ENCODE measurements at regions not wholly inside any gene's neighbourhood (a gene's known extent, or its start where the extent isn't known, plus 50 kb on each side); places are given as distances from the start of the nearest gene placed in this dataset.
"Not testable (repeated sequence)": the region's sequence is repeated elsewhere in the genome, so short reads cannot be mapped to it uniquely, and the experiment has no call there.

GRCh38 chr14:53841109-53842099 lies 115.2 kb downstream of the BMP4 start:
- Histone ChIP-seq H3K9ac (ENCODE audit: low read length) (no peak overlapping the region), H3K9me3 (ENCODE audit: low read length) (no peaks in the 10 kb centered on the region), H4K20me1 (ENCODE audit: insufficient read depth, low read length) (no peaks in the 10 kb centered on the region), H3K9me2 (ENCODE audit: low read depth, low read length) (no peaks in the 10 kb centered on the region), H3K4me2 (ENCODE audit: low read length) (no peak overlapping the region), H3K4me3 (ENCODE audit: low read depth, low read length, poor library complexity, severe bottlenecking) (no peak overlapping the region), H3F3A (ENCODE audit: insufficient read depth, low read length) (no peaks in the 10 kb centered on the region), H3K27me3 (ENCODE audit: insufficient read depth, low read length) (no peaks in the 10 kb centered on the region), H3K27ac (ENCODE audit: low read depth, low read length, poor library complexity, severe bottlenecking) (no peak overlapping the region), H2AFZ (ENCODE audit: low read length) (no peak overlapping the region), H3K79me2 (ENCODE audit: insufficient read depth, low read length) (no peaks in the 10 kb centered on the region), H3K36me3 (ENCODE audit: insufficient read depth, low read length) (no peaks in the 10 kb centered on the region), H3K4me1 (ENCODE audit: insufficient read depth, low read length, severe bottlenecking) (no peaks in the 10 kb centered on the region)
- no peak for TF ChIP-seq EZH2 (IDR thresholded peaks at IDR 0.05; ENCODE audit: borderline replicate concordance, low read length)
- TF ChIP-seq, protein P1, sequence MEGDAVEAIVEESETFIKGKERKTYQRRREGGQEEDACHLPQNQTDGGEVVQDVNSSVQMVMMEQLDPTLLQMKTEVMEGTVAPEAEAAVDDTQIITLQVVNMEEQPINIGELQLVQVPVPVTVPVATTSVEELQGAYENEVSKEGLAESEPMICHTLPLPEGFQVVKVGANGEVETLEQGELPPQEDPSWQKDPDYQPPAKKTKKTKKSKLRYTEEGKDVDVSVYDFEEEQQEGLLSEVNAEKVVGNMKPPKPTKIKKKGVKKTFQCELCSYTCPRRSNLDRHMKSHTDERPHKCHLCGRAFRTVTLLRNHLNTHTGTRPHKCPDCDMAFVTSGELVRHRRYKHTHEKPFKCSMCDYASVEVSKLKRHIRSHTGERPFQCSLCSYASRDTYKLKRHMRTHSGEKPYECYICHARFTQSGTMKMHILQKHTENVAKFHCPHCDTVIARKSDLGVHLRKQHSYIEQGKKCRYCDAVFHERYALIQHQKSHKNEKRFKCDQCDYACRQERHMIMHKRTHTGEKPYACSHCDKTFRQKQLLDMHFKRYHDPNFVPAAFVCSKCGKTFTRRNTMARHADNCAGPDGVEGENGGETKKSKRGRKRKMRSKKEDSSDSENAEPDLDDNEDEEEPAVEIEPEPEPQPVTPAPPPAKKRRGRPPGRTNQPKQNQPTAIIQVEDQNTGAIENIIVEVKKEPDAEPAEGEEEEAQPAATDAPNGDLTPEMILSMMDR (IDR thresholded peaks at IDR 0.05; ENCODE audit: low read length): no peak

DNA sequence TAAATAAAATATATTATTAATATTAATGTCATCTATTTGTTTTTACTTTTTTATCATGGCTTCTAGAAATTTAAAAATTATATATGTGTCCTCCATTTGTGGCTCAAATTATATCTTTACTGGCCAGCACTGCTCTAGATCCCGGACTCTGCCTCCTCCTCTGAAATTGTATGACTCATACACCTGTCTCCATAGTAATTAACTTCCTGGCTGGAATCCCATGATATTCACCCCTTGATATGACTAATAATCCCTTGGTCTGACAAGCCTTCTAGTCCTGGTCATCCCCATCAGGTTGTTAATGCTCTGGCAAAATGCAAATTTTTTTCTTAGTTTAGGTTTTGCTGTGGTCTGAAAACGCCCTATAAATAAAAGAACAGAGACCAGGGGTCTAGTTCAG lies 116.2 kb downstream of the BMP4 start:
- H3F3A ChIP-seq (ENCODE audit: insufficient read depth, low read length): no peaks in the 10 kb centered on the region
- H3K4me3 ChIP-seq (ENCODE audit: low read depth, low read length, poor library complexity, severe bottlenecking): no peak overlapping the region
- no peaks in the 10 kb centered on the region for H3K9me2 ChIP-seq (ENCODE audit: low read depth, low read length)
- no peaks in the 10 kb centered on the region for H3K9me3 ChIP-seq (ENCODE audit: low read length)
- no peaks in the 10 kb centered on the region for H3K4me1 ChIP-seq (ENCODE audit: insufficient read depth, low read length, severe bottlenecking)
- H2AFZ ChIP-seq (ENCODE audit: low read length): no peak overlapping the region
- TF ChIP-seq, protein P1 (IDR thresholded peaks at IDR 0.05; ENCODE audit: low read length): no peak
- TF ChIP-seq EZH2 (IDR thresholded peaks at IDR 0.05; ENCODE audit: borderline replicate concordance, low read length): no peak
- H3K79me2 ChIP-seq (ENCODE audit: insufficient read depth, low read length): no peaks in the 10 kb centered on the region
- no peak overlapping the region for H3K9ac ChIP-seq (ENCODE audit: low read length)
- no peak overlapping the region for H3K27ac ChIP-seq (ENCODE audit: low read depth, low read length, poor library complexity, severe bottlenecking)
- no peaks in the 10 kb centered on the region for H3K36me3 ChIP-seq (ENCODE audit: insufficient read depth, low read length)
- H4K20me1 ChIP-seq (ENCODE audit: insufficient read depth, low read length): no peaks in the 10 kb centered on the region
- H3K4me2 ChIP-seq (ENCODE audit: low read length): no peak overlapping the region
- H3K27me3 ChIP-seq (ENCODE audit: insufficient read depth, low read length): no peaks in the 10 kb centered on the region

GRCh38 chr14:53838374-53838773 lies 118.3 kb downstream of the BMP4 start:
- no peaks in the 10 kb centered on the region for H3K79me2 ChIP-seq (ENCODE audit: insufficient read depth, low read length)
- no peaks in the 10 kb centered on the region for H3K4me1 ChIP-seq (ENCODE audit: insufficient read depth, low read length, severe bottlenecking)
- TF ChIP-seq, protein P1 (IDR thresholded peaks at IDR 0.05; ENCODE audit: low read length): no peak
- TF ChIP-seq EZH2 (IDR thresholded peaks at IDR 0.05; ENCODE audit: borderline replicate concordance, low read length): no peak
- H3F3A ChIP-seq (ENCODE audit: insufficient read depth, low read length): no peaks in the 10 kb centered on the region
- H3K27ac ChIP-seq (ENCODE audit: low read depth, low read length, poor library complexity, severe bottlenecking): no peak overlapping the region
- no peaks in the 10 kb centered on the region for H3K27me3 ChIP-seq (ENCODE audit: insufficient read depth, low read length)
- no peaks in the 10 kb centered on the region for H3K36me3 ChIP-seq (ENCODE audit: insufficient read depth, low read length)
- H3K9me3 ChIP-seq (ENCODE audit: low read length): no peaks in the 10 kb centered on the region
- H3K9ac ChIP-seq (ENCODE audit: low read length): no peak overlapping the region
- H4K20me1 ChIP-seq (ENCODE audit: insufficient read depth, low read length): no peaks in the 10 kb centered on the region
- no peaks in the 10 kb centered on the region for H3K9me2 ChIP-seq (ENCODE audit: low read depth, low read length)
- H3K4me3 ChIP-seq (ENCODE audit: low read depth, low read length, poor library complexity, severe bottlenecking): no peak overlapping the region
- H2AFZ ChIP-seq (ENCODE audit: low read length): no peak overlapping the region
- H3K4me2 ChIP-seq (ENCODE audit: low read length): no peak overlapping the region

DNA sequence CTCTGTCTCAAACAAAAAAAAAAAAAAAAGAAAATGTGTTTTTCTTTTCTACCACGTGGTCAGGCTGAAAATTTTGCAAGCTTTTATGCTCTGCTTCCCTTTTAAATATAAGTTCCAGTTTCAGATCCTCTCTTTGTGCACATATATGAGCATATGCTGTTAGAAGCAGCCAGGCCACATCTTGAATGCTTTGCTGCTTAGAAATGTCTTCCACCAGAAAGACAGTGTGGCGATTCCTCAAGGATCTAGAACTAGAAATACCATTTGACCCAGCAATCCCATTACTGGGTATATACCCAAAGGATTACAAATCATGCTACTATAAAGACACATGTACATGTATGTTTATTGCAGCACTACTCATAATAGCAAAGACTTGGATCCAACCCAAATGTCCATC lies 119.0 kb downstream of the BMP4 start:
- not testable (repeated sequence) for H3K4me1 ChIP-seq (ENCODE audit: insufficient read depth, low read length, severe bottlenecking); H3K79me2 ChIP-seq (ENCODE audit: insufficient read depth, low read length); H3K9me2 ChIP-seq (ENCODE audit: low read depth, low read length); H3K27ac ChIP-seq (ENCODE audit: low read depth, low read length, poor library complexity, severe bottlenecking); H3K9me3 ChIP-seq (ENCODE audit: low read length); H2AFZ ChIP-seq (ENCODE audit: low read length); H3K4me3 ChIP-seq (ENCODE audit: low read depth, low read length, poor library complexity, severe bottlenecking); H3K9ac ChIP-seq (ENCODE audit: low read length); H3F3A ChIP-seq (ENCODE audit: insufficient read depth, low read length); H3K4me2 ChIP-seq (ENCODE audit: low read length); H3K36me3 ChIP-seq (ENCODE audit: insufficient read depth, low read length); H3K27me3 ChIP-seq (ENCODE audit: insufficient read depth, low read length); H4K20me1 ChIP-seq (ENCODE audit: insufficient read depth, low read length)
